Activated CD4-positive, alpha-beta T cell treated with anti-CD3 and anti-CD28 coated beads for 36 hours (primary cell): ENCODE measurements at regions not wholly inside any gene's neighbourhood (a gene's known extent, or its start where the extent isn't known, plus 50 kb on each side); places are given as distances from the start of the nearest gene placed in this dataset.

ENCODE experiments used
- ATAC-seq: fragments of 200-7000 bp; cut with Tn5 transposase; one replicate; pipeline ENCODE4 v1.10.0; 2021; ENCODE audit warnings: mild to moderate bottlenecking, moderate library complexity
- CTCF ChIA-PET: fragments of 350-600 bp; sonication (Branson Sonifier 250); formaldehyde crosslinking; loops from one replicate; lab custom pipeline; 2021; ENCODE audit warnings: antibody characterized with exemption; lab: Charles Lee
- POLR2A ChIA-PET: fragments of 350-600 bp; sonication (Branson Sonifier 250); formaldehyde crosslinking; loops from one replicate; lab custom pipeline; 2021; ENCODE audit warnings: antibody characterized with exemption, inconsistent platforms; lab: Charles Lee
- DNase-seq: peaks from one replicate; pipeline ENCODE4 v3.0.0-alpha.2; 2020
- H3K27ac Mint-ChIP-seq: one replicate; pipeline ENCODE4 v1.8.0; 2021; ENCODE audit warnings: mixed read lengths
- H3K27me3 Mint-ChIP-seq: one replicate; pipeline ENCODE4 v1.8.0; 2021; ENCODE audit warnings: mixed read lengths
- H3K36me3 Mint-ChIP-seq: one replicate; pipeline ENCODE4 v1.8.0; 2021; ENCODE audit warnings: low read depth, mixed read lengths
- H3K4me1 Mint-ChIP-seq: one replicate; pipeline ENCODE4 v1.8.0; 2021; ENCODE audit warnings: mixed read lengths
- H3K4me3 Mint-ChIP-seq: one replicate; pipeline ENCODE4 v1.8.0; 2021; ENCODE audit warnings: mild to moderate bottlenecking, moderate library complexity, mixed read lengths
- H3K9me3 Mint-ChIP-seq: one replicate; pipeline ENCODE4 v1.8.0; 2021; ENCODE audit warnings: low read depth, mixed read lengths
- intact Hi-C, 2 experiments: fragments of 100-400 bp; cut with DNase I in 1 of 2; cut with micrococcal nuclease in 1 of 2; formaldehyde crosslinking; loops; one replicate each; pipeline versions ENCODE4 v1.14.2 to v1.15.1; 2022 to 2024; cut with DNase I, micrococcal nuclease

DNA sequence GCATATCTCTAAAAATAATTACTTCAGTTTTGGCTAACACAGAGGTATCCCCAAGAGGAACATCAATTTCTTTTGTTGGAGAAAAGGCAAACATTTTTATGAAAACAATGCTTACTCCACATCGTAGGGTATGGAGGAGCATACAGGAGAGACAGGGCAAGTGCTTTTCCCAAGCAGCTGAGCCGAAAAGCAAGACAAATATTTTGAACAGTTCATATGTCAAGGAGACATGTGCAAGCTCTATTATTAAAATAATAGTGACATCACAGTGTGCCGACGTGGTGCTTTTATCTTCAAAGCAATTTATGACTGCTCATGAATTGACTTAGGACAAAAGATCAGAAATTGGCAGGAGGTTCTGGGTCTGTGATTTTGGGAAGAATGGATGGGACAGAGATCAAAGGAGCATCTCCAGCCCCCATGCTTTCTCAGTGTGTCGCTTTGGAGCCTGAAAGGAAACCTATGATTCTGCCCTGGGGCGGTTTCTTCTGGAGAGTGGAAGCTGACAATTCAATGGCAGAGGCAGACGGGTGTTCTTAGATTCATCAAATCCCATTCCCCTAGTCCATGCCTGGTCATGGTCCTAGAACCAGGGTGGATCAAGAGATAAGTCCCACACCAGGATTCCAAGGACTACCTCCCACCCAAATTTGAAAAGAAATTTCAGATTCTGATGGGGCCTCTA lies 97.1 kb downstream of the JCAD start:
- no peaks in the 10 kb centered on the region for H3K4me1 Mint-ChIP-seq
- ATAC-seq = no peak
- H3K36me3 Mint-ChIP-seq = no peaks in the 10 kb centered on the region
- H3K27ac Mint-ChIP-seq = no peak overlapping the region
- intact Hi-C loops = no loop called here
- ChIA-PET CTCF (no interaction called here), POLR2A (no interaction called here)
- no peak for DNase-seq
- no peaks in the 10 kb centered on the region for H3K27me3 Mint-ChIP-seq
- H3K9me3 Mint-ChIP-seq = no peaks in the 10 kb centered on the region
- H3K4me3 Mint-ChIP-seq = no peak overlapping the region

DNA sequence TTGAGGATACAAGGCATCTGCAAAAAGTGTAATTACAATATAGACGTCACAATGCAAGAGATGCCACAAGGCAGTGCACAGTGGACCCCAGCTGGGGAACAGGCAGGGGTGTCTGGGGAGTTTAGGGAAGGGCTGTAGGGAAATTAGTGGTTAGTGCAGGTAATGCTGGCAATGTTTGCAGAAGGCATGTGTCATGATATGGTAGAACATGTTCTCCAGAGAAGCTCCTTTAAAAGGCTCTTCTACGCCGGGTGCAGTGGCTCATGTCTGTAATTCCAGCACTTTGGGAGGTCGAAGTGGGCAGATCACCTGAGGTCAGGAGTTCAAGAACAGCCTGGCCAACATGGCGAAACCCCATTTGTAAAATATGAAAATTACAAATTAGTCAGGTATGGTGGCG lies 98.0 kb downstream of the JCAD start:
- H3K27me3 Mint-ChIP-seq = no peaks in the 10 kb centered on the region
- H3K9me3 Mint-ChIP-seq = no peaks in the 10 kb centered on the region
- ChIA-PET CTCF (no interaction called here), POLR2A (no interaction called here)
- DNase-seq (no peak), ATAC-seq (no peak)
- intact Hi-C loops = no loop called here
- H3K4me1 Mint-ChIP-seq = no peaks in the 10 kb centered on the region
- no peaks in the 10 kb centered on the region for H3K36me3 Mint-ChIP-seq
- H3K4me3 Mint-ChIP-seq = no peak overlapping the region
- no peak overlapping the region for H3K27ac Mint-ChIP-seq

- Mint-ChIP-seq H3K4me3 (no peak overlapping the region), H3K27me3 (no peaks in the 10 kb centered on the region), H3K4me1 (no peaks in the 10 kb centered on the region), H3K9me3 (no peaks in the 10 kb centered on the region), H3K27ac (no peak overlapping the region), H3K36me3 (no peaks in the 10 kb centered on the region)
- no peak for ATAC-seq
- intact Hi-C loops = no loop called here
- no peak for DNase-seq
- CTCF ChIA-PET = no interaction called here
- POLR2A ChIA-PET = no interaction called here
These were observed 99.1 kb downstream of the JCAD start for GRCh38 chr10:29960261-29960660.

DNA sequence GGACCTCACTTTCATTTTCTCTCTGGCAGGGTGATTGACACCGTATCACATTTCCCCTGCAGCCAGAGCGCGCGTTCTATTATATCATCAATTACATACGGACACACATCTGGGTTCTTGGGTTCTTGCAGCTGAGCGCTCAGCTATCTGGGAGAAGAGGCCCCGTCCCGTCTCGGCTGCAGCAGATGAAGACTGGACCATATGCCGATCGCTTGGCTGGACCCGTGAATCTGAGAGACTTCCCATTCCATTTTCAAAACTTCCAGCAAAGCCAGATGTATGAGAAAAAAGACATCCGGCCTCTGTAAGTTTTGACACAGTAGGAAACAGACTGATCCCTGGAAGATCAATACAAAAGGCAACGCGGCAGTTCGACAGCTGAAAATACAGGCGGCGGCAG lies 99.8 kb downstream of the JCAD start:
- POLR2A ChIA-PET = no interaction called here
- H3K4me1 Mint-ChIP-seq = no peaks in the 10 kb centered on the region
- H3K36me3 Mint-ChIP-seq = no peaks in the 10 kb centered on the region
- no peaks in the 10 kb centered on the region for H3K27me3 Mint-ChIP-seq
- intact Hi-C loops = no loop called here
- no peak overlapping the region for H3K4me3 Mint-ChIP-seq
- CTCF ChIA-PET = no interaction called here
- DNase-seq (no peak), ATAC-seq (no peak)
- no peak overlapping the region for H3K27ac Mint-ChIP-seq
- H3K9me3 Mint-ChIP-seq = no peaks in the 10 kb centered on the region

- H3K27ac Mint-ChIP-seq = no peak overlapping the region
- no peaks in the 10 kb centered on the region for H3K4me1 Mint-ChIP-seq
- H3K27me3 Mint-ChIP-seq = no peaks in the 10 kb centered on the region
- ATAC-seq = no peak
- ChIA-PET CTCF (no interaction called here), POLR2A (no interaction called here)
- intact Hi-C loops = no loop called here
- no peaks in the 10 kb centered on the region for H3K9me3 Mint-ChIP-seq
- no peaks in the 10 kb centered on the region for H3K36me3 Mint-ChIP-seq
- no peak overlapping the region for H3K4me3 Mint-ChIP-seq
- DNase-seq = no peak
These were observed 100.9 kb downstream of the JCAD start for GRCh38 chr10:29958440-29958839.

- intact Hi-C loops = no loop called here
- ChIA-PET POLR2A (no interaction called here), CTCF (no interaction called here)
- H3K27ac Mint-ChIP-seq = no peak overlapping the region
- no peak overlapping the region for H3K4me3 Mint-ChIP-seq
- ATAC-seq (no peak), DNase-seq (no peak)
- H3K9me3 Mint-ChIP-seq = no peaks in the 10 kb centered on the region
- H3K4me1 Mint-ChIP-seq = no peaks in the 10 kb centered on the region
- no peaks in the 10 kb centered on the region for H3K27me3 Mint-ChIP-seq
- no peaks in the 10 kb centered on the region for H3K36me3 Mint-ChIP-seq
These were observed 101.5 kb downstream of the JCAD start for GRCh38 chr10:29957907-29958331.

DNA sequence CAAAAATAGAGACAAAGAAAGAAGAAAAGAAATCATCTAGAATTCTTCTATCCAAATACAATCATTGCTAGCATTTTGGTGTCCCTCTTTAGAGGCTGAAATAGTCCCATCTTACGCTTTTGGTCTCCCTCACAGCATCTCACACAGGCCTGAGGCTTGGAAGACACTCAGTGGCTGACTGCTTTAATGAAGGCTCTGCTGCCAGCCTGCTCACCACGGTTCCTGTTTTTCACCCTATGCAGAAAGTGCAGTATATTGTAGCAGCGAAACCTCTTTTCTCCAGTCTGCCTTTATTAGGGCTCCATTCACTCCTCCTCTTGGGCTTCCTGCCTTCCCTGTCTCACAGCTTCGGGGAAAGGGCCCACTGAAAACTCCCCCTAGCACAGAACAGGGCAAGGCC lies 102.2 kb downstream of the JCAD start:
- Mint-ChIP-seq H3K27ac (no peak overlapping the region), H3K36me3 (no peaks in the 10 kb centered on the region), H3K27me3 (no peaks in the 10 kb centered on the region), H3K9me3 (no peaks in the 10 kb centered on the region), H3K4me1 (no peaks in the 10 kb centered on the region), H3K4me3 (no peak overlapping the region)
- CTCF ChIA-PET = no interaction called here
- POLR2A ChIA-PET = no interaction called here
- DNase-seq = no peak
- no peak for ATAC-seq
- intact Hi-C loops = no loop called here

DNA sequence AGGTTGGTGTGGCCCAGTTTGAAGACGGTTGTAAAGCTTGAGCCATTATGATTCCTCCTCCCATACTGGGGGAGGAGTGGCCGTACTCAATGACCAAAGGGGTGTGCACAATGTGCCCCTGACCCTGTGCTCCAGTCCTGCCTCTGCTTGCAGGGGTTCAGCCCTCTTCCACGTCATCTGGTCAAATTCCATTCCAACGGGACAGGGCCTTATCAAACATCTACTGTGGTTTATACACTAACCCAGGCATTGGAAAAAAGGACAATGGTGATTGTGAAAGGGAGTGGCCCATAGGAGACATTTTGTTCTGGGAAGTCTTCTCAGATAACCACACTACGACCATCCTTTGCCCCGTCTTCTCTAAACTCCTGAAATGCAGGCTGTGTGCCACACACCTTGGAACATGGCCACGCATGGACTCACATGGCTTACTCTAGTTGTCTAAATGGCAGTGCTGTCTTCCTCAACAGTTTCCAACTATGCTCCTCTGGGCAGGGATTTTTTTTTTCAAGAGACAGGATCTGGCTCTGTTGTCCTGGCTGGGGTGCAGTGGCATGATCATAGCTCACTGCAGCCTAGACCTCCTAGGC lies 103.0 kb downstream of the JCAD start:
- Mint-ChIP-seq H3K9me3 (no peaks in the 10 kb centered on the region), H3K36me3 (no peaks in the 10 kb centered on the region), H3K27me3 (no peaks in the 10 kb centered on the region), H3K4me1 (no peaks in the 10 kb centered on the region), H3K27ac (no peak overlapping the region), H3K4me3 (no peak overlapping the region)
- DNase-seq = no peak
- ATAC-seq = no peak
- ChIA-PET CTCF (no interaction called here), POLR2A (no interaction called here)
- intact Hi-C loops = no loop called here

- Mint-ChIP-seq H3K27ac (no peak overlapping the region), H3K36me3 (no peaks in the 10 kb centered on the region), H3K4me3 (no peak overlapping the region), H3K9me3 (no peaks in the 10 kb centered on the region), H3K27me3 (no peaks in the 10 kb centered on the region), H3K4me1 (no peaks in the 10 kb centered on the region)
- ChIA-PET CTCF (interaction anchor here (1.0 kb wide), 1 partner anchor 60 kb away, joined by 3 read pairs; no protein-coding TSS in a partner anchor), POLR2A (no interaction called here)
- ATAC-seq (no peak), DNase-seq (no peak)
- intact Hi-C loops = no loop called here
These were observed 104.0 kb downstream of the JCAD start for GRCh38 chr10:29955329-29955935.

DNA sequence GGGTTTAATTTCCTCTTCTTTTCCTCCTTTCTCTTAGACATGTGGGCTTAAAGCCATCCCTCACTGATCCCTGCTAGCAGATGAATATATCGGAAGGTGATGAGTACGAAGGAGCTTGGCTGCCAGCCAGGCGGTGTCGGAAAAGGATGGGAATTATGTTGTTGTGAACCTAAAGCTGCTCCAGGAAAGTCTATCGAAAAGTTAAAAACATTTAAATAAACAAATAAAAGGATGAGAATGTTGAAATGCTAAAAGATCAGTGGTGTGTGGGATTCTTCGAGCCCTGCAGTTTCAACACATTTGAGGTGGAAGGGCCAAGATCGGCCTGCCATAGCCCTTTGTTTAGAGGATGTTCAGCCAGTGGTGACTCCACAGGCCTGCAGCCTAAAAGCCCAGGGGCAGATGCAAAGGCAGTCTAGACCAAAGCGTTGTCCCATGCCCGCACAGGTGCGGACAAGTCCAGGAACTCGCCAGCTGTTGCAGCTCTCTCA lies 107.9 kb downstream of the JCAD start:
- no peak for ATAC-seq
- ChIA-PET POLR2A (no interaction called here), CTCF (interaction anchor here (0.6 to 1.2 kb wide), 2 partner anchors 51 to 396 kb away, joined by 3 to 5 read pairs; no protein-coding TSS in a partner anchor)

GRCh38 chr10:29950391-29950790 lies 109.0 kb downstream of the JCAD start:
- Mint-ChIP-seq H3K27me3 (no peaks in the 10 kb centered on the region), H3K4me1 (peaks cover 14% of the 10 kb centered on the region), H3K36me3 (no peaks in the 10 kb centered on the region), H3K27ac (no peak overlapping the region), H3K9me3 (no peaks in the 10 kb centered on the region), H3K4me3 (no peak overlapping the region)
- POLR2A ChIA-PET = no interaction called here
- intact Hi-C loops = no loop called here
- DNase-seq = no peak
- CTCF ChIA-PET = no interaction called here
- no peak for ATAC-seq

More for the DNA sequence above, 107.9 kb downstream of the JCAD start:
- no peak for DNase-seq
- intact Hi-C loops = no loop called here
- H3K36me3 Mint-ChIP-seq = no peaks in the 10 kb centered on the region
- H3K9me3 Mint-ChIP-seq = no peaks in the 10 kb centered on the region
- H3K4me3 Mint-ChIP-seq = no peak overlapping the region
- no peaks in the 10 kb centered on the region for H3K27me3 Mint-ChIP-seq
- H3K4me1 Mint-ChIP-seq = peaks cover 14% of the 10 kb centered on the region
- H3K27ac Mint-ChIP-seq = no peak overlapping the region
